Activated CD8-positive, alpha-beta T cell treated with anti-CD3 and anti-CD28 coated beads for 36 hours (primary cell): ENCODE measurements at regions not wholly inside any gene's neighbourhood (a gene's known extent, or its start where the extent isn't known, plus 50 kb on each side); places are given as distances from the start of the nearest gene placed in this dataset.
A peak's percentile ranks its signal among the peaks of the same experiment; 100 is the strongest.

Source experiments
- ATAC-seq: fragments of 200-7000 bp; cut with Tn5 transposase; one replicate; pipeline ENCODE4 v1.10.0; 2021; ENCODE audit warnings: mild to moderate bottlenecking, moderate library complexity
- CTCF ChIA-PET: fragments of 350-600 bp; sonication (Branson Sonifier 250); formaldehyde crosslinking; loops from one replicate; lab custom pipeline; 2021; ENCODE audit warnings: antibody characterized with exemption; lab: Charles Lee
- POLR2A ChIA-PET: fragments of 350-600 bp; sonication (Branson Sonifier 250); formaldehyde crosslinking; loops from one replicate; lab custom pipeline; 2021; ENCODE audit warnings: antibody characterized with exemption; lab: Charles Lee
- DNase-seq: peaks from one replicate; pipeline ENCODE4 v3.0.0-alpha.2; 2020
- H3K27ac Mint-ChIP-seq: one replicate; pipeline ENCODE4 v1.8.0; 2021; ENCODE audit warnings: mild to moderate bottlenecking, mixed read lengths
- H3K27me3 Mint-ChIP-seq: one replicate; pipeline ENCODE4 v1.8.0; 2021; ENCODE audit warnings: mixed read lengths
- H3K36me3 Mint-ChIP-seq: one replicate; pipeline ENCODE4 v1.8.0; 2021; ENCODE audit warnings: low read depth, mixed read lengths
- H3K4me1 Mint-ChIP-seq: one replicate; pipeline ENCODE4 v1.8.0; 2021; ENCODE audit warnings: low read depth, mixed read lengths
- H3K4me3 Mint-ChIP-seq: one replicate; pipeline ENCODE4 v1.8.0; 2021; ENCODE audit warnings: mild to moderate bottlenecking, moderate library complexity, mixed read lengths
- H3K9me3 Mint-ChIP-seq: one replicate; pipeline ENCODE4 v1.8.0; 2021; ENCODE audit warnings: mixed read lengths
- intact Hi-C: fragments of 100-400 bp; cut with micrococcal nuclease; formaldehyde crosslinking; loops from one replicate; pipeline ENCODE4 v1.10.0; 2022
- TF ChIP-seq, protein P1 (sequence below): fragments of 200-600 bp; IDR thresholded peaks from one replicate; pipeline ENCODE4 v1.8.0; 2022; ENCODE audit warnings: antibody characterized with exemption, mild to moderate bottlenecking

DNA sequence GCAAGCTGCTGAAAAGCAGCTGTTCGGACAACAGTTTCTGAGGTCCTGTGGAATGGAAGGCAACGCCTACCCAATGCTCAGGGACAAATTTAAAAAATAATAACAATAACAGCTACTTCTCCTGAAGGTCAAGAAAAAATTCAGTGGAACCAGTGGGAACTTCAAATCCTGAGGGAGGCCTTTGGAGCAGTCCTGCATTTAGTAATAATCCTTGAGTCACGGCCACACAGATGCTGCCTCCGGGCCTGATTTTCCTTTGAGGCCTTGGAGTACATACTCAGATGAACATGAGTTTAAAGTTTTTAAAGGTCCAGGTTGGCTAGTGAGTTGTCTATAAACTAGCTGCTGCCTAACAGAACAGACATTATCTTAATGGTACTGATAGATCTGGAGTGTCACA, 268.0 kb downstream of the MSRB3 start:
- H3K27ac Mint-ChIP-seq: no peak overlapping the region
- intact Hi-C loops: no loop called here
- H3K36me3 Mint-ChIP-seq: no peaks in the 10 kb centered on the region
- ChIA-PET CTCF (interaction anchor here (1.8 kb wide), 1 partner anchor 10 kb away, joined by 9 read pairs; no protein-coding TSS in a partner anchor), POLR2A (interaction anchor here (0.7 kb wide), 1 partner anchor 393 kb away, joined by 3 read pairs; no protein-coding TSS in a partner anchor)
- no peak for ATAC-seq
- DNase-seq: no peak
- no peaks in the 10 kb centered on the region for H3K4me1 Mint-ChIP-seq
- H3K9me3 Mint-ChIP-seq: peaks cover 3% of the 10 kb centered on the region
- TF ChIP-seq, protein P1, sequence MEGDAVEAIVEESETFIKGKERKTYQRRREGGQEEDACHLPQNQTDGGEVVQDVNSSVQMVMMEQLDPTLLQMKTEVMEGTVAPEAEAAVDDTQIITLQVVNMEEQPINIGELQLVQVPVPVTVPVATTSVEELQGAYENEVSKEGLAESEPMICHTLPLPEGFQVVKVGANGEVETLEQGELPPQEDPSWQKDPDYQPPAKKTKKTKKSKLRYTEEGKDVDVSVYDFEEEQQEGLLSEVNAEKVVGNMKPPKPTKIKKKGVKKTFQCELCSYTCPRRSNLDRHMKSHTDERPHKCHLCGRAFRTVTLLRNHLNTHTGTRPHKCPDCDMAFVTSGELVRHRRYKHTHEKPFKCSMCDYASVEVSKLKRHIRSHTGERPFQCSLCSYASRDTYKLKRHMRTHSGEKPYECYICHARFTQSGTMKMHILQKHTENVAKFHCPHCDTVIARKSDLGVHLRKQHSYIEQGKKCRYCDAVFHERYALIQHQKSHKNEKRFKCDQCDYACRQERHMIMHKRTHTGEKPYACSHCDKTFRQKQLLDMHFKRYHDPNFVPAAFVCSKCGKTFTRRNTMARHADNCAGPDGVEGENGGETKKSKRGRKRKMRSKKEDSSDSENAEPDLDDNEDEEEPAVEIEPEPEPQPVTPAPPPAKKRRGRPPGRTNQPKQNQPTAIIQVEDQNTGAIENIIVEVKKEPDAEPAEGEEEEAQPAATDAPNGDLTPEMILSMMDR: no peak
- no peaks in the 10 kb centered on the region for H3K27me3 Mint-ChIP-seq
- no peak overlapping the region for H3K4me3 Mint-ChIP-seq

DNA sequence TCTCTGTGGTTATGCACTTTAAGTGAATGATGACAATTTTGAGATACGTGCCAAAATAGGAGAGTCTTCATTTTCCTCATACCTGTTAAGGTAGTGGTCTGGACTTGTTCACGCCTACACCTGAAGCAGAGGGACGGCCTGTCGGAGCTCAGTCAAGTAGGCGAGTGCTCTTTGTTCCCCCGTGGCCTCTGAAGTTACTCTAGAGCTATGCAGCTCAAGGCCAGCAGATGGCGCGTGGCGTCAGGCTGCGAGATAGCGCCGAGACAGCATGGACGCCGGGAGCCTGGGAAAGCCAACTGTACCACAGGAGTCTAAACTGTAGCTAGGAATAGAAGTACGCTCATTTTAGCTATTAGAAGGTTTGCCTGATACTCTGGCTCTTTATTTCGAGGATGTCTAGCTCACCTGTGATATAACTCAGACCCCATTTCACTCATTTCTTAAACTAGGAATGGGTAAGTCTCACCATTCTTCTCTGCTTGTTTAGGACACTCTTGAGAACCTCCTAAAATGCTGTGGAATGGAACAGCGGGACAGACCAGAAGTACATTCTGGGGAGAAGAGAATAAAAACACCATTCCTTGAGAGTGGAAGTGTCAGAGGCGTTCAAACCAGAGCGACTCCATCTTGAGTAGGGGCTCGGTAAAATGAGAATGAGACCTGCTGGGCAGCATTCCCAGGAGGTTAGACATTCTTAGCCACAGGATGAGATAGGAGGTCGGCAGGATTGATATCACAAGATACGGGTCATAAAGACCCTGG, 267.4 kb upstream of the HMGA2 start:
- Mint-ChIP-seq H3K27ac (no peak overlapping the region), H3K4me3 (no peak overlapping the region), H3K27me3 (peaks cover 10% of the 10 kb centered on the region), H3K4me1 (no peaks in the 10 kb centered on the region), H3K9me3 (no peaks in the 10 kb centered on the region), H3K36me3 (no peaks in the 10 kb centered on the region)
- DNase-seq (peak; percentile 78), ATAC-seq (peak; percentile 93)
- ChIA-PET POLR2A (no interaction called here), CTCF (interaction anchor here (0.6 to 1.9 kb wide), 46 partner anchors 8 to 665 kb away, joined by 3 to 9 read pairs (median 3); no protein-coding TSS in a partner anchor)
- intact Hi-C loops: loop anchor here (2.0 to 5.0 kb wide), 2 partner anchors 130 to 530 kb away; no protein-coding TSS in a partner anchor
- TF ChIP-seq, protein P1: peak; percentile 87

DNA sequence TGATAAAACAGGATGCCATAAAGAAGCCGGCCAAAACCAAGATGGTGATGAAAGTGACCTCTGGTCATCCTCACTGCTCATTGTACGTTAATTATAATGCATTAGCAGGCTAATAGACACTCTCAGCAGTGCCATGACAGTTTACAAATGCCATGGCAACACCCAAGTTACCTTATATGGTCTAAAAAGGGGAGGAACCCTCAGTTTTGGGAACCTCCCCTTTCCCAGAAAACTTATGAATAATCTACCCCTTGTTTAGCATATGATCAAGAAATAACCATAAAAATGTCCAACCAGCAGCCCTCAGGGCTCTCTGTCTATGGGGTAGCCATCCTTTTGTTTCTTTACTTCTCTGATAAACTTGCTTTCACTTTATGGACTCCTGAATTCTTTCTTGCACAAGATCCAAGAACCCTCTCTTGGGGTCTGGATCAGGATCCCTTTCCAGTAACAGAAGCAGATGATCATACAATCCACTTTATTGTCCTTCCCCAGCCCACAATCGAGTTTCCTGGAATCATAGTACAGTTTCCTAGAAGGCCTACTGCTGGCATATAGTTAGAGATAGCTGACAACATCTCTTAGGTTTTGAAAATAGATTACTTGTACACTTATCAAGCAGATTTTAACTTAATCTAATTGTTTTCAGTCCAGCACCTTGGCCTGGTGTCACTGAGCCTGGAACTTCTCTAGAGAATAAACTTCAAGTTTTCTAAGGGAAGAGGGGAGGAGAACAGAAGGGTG, 266.7 kb upstream of the HMGA2 start:
- ChIA-PET CTCF (interaction anchor here (0.6 to 1.9 kb wide), 32 partner anchors 7 to 563 kb away, joined by 3 to 9 read pairs (median 4); no protein-coding TSS in a partner anchor), POLR2A (no interaction called here)
- Mint-ChIP-seq H3K27me3 (peaks cover 10% of the 10 kb centered on the region), H3K9me3 (no peaks in the 10 kb centered on the region), H3K27ac (no peak overlapping the region), H3K4me1 (no peaks in the 10 kb centered on the region), H3K4me3 (no peak overlapping the region), H3K36me3 (no peaks in the 10 kb centered on the region)
- no peak for ATAC-seq
- intact Hi-C loops: loop anchor here (2.0 to 5.0 kb wide), 2 partner anchors 130 to 529 kb away; no protein-coding TSS in a partner anchor
- no peak for DNase-seq
- TF ChIP-seq, protein P1: no peak

DNA sequence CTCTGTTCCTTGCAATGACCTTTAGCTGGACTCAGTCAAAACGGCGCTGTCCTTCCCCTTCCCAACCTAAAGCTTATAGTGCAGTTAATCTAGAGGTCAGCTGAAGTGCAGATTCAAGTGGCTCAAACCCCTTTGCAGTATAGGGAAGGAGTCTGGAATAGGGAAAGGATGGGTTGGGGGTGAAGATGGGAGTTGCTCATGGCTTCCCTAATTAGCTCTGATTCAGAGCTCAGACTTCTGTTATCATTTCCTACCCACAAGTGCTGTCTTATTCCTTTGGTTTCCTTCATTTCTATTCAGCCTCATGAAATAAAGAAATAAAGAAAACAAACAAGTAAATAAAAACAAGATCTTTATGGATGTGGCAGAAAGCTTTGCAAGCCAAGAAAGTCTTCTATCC, 264.0 kb upstream of the HMGA2 start:
- CTCF ChIA-PET: no interaction called here

More for the DNA sequence above, 264.0 kb upstream of the HMGA2 start:
- no peak for ATAC-seq
- TF ChIP-seq, protein P1: no peak
- H3K27me3 Mint-ChIP-seq: peaks cover 21% of the 10 kb centered on the region
- POLR2A ChIA-PET: no interaction called here
- H3K36me3 Mint-ChIP-seq: no peaks in the 10 kb centered on the region
- no peaks in the 10 kb centered on the region for H3K4me1 Mint-ChIP-seq
- no peak overlapping the region for H3K27ac Mint-ChIP-seq
- H3K4me3 Mint-ChIP-seq: no peak overlapping the region
- DNase-seq: no peak
- H3K9me3 Mint-ChIP-seq: no peaks in the 10 kb centered on the region
- intact Hi-C loops: no loop called here
